22Rv1 (cell line): ENCODE measurements at regions not wholly inside any gene's neighbourhood (a gene's known extent, or its start where the extent isn't known, plus 50 kb on each side); places are given as distances from the start of the nearest gene placed in this dataset.

ENCODE experiments used
- H3K27ac ChIP-seq: fragments of 450-650 bp; 2 replicates; pipeline ENCODE4 v1.5.1; 2017
- ZFX ChIP-seq: fragments of 450-650 bp; IDR thresholded peaks from 2 replicates; pipeline ENCODE4 v1.6.1; 2017; ENCODE audit warnings: antibody characterized with exemption, borderline replicate concordance
- TF ChIP-seq, protein P1 (sequence below): fragments of 450-650 bp; IDR thresholded peaks from 2 replicates; pipeline ENCODE4 v1.5.1; 2017; ENCODE audit warnings: mild to moderate bottlenecking

DNA sequence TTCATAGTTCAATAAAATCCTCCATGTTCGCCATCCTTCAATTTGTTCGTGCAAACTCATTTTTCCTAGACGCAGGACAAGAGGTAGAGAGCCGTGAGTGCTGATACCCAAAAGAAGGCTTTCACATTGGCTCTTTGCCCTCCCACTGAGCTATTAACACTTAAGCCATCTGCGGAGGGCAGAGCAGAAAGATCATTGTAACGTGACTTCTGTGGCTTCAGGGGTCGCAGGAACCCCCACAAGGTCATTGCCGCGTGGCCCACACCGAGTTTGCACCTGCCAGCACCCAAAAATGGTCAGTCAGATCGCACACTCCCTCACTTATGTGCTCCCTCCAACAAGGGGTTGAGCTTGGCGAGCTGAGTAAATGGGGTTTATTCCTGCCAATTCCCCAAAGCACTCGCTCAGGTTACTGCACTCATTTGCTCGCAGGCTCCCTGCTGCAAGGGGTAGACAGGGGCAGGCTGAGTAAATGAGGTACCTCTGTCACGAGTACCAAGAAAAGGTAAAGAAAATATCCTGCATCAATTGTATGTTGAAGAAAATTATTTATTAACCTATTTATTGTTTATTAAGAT, 144.1 kb downstream of the PRR20E start:
- H3K27ac ChIP-seq, result no peak overlapping the region
- TF ChIP-seq, protein P1, sequence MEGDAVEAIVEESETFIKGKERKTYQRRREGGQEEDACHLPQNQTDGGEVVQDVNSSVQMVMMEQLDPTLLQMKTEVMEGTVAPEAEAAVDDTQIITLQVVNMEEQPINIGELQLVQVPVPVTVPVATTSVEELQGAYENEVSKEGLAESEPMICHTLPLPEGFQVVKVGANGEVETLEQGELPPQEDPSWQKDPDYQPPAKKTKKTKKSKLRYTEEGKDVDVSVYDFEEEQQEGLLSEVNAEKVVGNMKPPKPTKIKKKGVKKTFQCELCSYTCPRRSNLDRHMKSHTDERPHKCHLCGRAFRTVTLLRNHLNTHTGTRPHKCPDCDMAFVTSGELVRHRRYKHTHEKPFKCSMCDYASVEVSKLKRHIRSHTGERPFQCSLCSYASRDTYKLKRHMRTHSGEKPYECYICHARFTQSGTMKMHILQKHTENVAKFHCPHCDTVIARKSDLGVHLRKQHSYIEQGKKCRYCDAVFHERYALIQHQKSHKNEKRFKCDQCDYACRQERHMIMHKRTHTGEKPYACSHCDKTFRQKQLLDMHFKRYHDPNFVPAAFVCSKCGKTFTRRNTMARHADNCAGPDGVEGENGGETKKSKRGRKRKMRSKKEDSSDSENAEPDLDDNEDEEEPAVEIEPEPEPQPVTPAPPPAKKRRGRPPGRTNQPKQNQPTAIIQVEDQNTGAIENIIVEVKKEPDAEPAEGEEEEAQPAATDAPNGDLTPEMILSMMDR, result no peak
- no peak for TF ChIP-seq ZFX

DNA sequence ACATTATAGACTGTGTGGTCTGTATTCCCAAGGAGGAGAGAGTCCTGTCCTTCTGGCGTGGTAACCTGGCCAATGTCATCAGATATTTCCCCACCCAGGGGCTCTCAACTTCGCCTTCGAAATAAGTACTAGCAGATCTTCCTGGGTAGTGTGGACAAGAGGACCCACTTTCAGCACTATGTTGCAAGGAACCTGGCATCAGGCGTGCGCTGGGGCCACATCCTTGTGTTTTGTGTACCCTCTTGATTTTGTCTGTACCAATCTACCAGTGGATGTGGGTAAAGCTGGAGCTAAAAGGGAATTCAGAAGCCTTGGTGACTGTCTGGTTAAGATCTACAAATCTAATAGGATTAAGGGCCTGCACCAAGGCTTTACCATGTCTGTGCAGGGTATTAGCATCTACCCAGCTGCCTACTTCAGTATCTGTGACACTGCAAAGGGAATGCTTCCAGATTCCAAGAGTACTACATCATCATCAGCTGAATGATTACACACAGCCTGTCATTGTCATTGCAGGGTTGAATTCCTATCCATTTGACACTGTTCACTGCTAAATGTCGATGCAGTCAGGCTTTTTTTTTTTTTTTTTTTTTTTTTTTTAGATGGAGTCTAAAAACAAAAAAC, 148.0 kb downstream of the PRR20E start:
- no peak for TF ChIP-seq ZFX
- TF ChIP-seq, protein P1, result no peak
- H3K27ac ChIP-seq, result no peak overlapping the region

DNA sequence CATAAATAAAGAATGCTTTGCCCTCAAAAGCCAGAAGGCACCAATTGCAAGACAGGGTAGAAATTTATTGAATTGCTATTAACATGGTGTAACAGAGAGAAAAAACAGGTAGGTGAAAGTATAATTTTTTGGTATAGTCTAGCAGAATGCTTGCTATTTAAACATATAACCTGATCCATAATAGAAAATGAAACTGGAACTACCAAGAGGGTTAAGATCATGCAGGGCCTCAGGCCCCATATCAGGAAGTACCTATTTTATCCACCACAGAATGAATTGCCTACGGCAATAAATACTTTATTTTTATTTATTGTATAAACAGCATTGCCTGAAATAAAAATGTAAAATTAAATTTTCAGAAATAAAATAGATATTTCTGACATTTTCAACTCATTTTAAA, 159.5 kb downstream of the PRR20E start:
- no peak for TF ChIP-seq ZFX
- TF ChIP-seq, protein P1, result no peak
- no peak overlapping the region for H3K27ac ChIP-seq

DNA sequence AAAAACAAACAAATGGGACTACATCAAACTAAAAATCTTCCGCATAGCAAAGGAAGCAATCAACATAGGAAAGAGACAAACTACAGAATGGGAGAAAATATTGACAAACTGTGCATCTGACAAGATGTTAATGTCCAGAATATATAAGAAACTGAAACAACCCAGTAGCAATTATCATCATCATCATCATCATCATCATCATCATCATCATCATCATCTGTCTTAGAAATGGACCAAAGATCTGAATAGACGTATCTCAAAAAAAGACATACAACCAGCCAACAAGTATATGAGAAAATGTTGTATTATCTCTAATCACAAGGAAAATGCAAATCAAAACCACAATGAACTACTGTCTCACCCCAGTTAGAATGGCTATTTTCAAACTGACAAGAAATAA, 173.9 kb downstream of the PRR20E start:
- H3K27ac ChIP-seq, result no peak overlapping the region
- TF ChIP-seq, protein P1, result no peak
- no peak for TF ChIP-seq ZFX

DNA sequence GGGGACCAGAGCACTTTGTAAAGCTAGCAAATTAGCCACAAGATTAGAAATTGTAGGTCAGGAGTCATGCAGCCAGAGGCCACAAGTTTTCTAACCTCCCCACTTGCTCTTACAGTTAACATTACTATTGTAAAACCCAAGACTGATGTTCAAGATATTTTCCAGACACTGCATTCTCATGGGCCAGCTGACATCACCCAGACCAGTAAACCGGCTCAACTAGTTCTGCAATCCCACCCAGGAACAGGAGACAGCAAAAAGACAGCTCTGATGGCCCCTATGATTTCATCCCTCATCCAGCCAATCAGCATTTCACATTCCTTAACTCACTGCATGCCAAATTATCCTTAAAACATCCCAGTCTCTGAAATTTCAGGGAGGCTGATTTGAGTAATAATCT, 178.5 kb downstream of the PRR20E start:
- H3K27ac ChIP-seq, result no peak overlapping the region
- TF ChIP-seq, protein P1, result no peak
- no peak for TF ChIP-seq ZFX

DNA sequence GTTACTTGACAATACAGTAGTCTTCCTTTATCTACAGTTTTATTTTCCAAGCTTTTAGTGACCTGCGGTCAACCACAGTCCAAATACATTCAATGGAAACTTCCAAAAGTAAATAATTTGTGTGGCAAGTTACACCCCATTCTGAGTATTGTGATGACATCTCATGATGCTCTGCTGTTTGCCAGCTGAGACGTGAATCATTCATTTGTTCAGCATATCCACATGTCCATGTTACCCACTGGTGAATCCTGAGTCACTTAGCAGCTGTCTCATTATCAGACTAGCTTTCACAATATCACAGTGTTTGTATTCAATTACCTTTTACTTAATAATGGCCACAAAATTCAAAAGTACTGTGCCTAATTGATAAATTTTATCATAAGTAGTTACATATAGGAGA, 179.8 kb downstream of the PRR20E start:
- no peak for TF ChIP-seq ZFX
- TF ChIP-seq, protein P1, result no peak
- no peak overlapping the region for H3K27ac ChIP-seq

DNA sequence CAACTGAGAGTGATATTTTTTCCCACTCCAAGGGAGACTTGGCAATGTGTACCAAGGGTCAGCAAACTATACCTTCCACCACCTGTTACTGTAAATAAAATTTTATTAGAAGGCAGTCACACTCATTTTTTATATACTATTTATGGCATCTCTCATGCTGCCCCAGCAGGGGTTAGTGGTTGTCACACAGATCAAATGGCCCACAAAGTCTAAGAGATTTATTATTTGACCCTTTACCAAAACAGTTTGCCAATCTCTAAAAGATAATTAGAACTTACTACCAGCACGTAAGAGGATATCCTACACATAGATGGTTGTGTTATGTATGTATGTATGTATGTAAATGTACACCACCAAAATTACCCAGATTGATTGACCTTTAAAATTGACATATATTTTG, 185.1 kb downstream of the PRR20E start:
- TF ChIP-seq, protein P1, result no peak
- no peak for TF ChIP-seq ZFX
- H3K27ac ChIP-seq, result no peak overlapping the region
